ENCODE measurements at regions not wholly inside any gene's neighbourhood (a gene's known extent, or its start where the extent isn't known, plus 50 kb on each side); places are given as distances from the start of the nearest gene placed in this dataset.

GRCh38 chr12:30136696-30137095 lies 353.0 kb upstream of the TMTC1 start:
- TF ChIP-seq, protein P1, sequence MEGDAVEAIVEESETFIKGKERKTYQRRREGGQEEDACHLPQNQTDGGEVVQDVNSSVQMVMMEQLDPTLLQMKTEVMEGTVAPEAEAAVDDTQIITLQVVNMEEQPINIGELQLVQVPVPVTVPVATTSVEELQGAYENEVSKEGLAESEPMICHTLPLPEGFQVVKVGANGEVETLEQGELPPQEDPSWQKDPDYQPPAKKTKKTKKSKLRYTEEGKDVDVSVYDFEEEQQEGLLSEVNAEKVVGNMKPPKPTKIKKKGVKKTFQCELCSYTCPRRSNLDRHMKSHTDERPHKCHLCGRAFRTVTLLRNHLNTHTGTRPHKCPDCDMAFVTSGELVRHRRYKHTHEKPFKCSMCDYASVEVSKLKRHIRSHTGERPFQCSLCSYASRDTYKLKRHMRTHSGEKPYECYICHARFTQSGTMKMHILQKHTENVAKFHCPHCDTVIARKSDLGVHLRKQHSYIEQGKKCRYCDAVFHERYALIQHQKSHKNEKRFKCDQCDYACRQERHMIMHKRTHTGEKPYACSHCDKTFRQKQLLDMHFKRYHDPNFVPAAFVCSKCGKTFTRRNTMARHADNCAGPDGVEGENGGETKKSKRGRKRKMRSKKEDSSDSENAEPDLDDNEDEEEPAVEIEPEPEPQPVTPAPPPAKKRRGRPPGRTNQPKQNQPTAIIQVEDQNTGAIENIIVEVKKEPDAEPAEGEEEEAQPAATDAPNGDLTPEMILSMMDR (IDR thresholded peaks at IDR 0.05), result no peak
- TF ChIP-seq EP300 (IDR thresholded peaks at IDR 0.05), result no peak
- no peak for TF ChIP-seq POLR2AphosphoS5 (IDR thresholded peaks at IDR 0.05)
- no peak for TF ChIP-seq POLR2A (IDR thresholded peaks at IDR 0.05)

All from sigmoid colon (tissue), 4 donors.